K562 (cell line): ENCODE measurements at regions not wholly inside any gene's neighbourhood (a gene's known extent, or its start where the extent isn't known, plus 50 kb on each side); places are given as distances from the start of the nearest gene placed in this dataset.

Experiments used
- ATAC-seq: fragments of 200-7000 bp; cut with Tn5 transposase; 3 replicates; pipeline ENCODE4 v1.9.1; 2020; ENCODE audit warnings: moderate library complexity
- BruUV-seq: library from RNA; stranded (reverse); fragments of 400-500 nt; replicated peaks from 2 replicates; lab custom pipeline; 2021; lab: Mats Ljungman, UMichigan
- CTCF ChIA-PET: fragments of 300-600 bp; formaldehyde crosslinking; extraction: SDS; loops from one replicate; lab custom pipeline; 2021; ENCODE audit warnings: low intra/inter-chr PET ratio; lab: Yijun Ruan, JAX
- POLR2A ChIA-PET: fragments of 300-600, 350-650 bp; sonication (Branson Sonifier 250); formaldehyde crosslinking; extraction: SDS; loops from one replicate; lab custom pipeline; 2021; ENCODE audit warnings: antibody characterized with exemption, inconsistent platforms; lab: Yijun Ruan, JAX
- DNase-seq, 4 experiments: peaks; one replicate each; pipeline versions ENCODE4 v3.0.0 to v3.0.0-alpha.2; 2011 to 2018; ENCODE audit warnings: low spot score in 3 of 4, mixed read lengths in 3 of 4; ENCODE audit errors: extremely low read depth in 1 of 4
- FAIRE-seq: peaks from 2 replicates; lab custom pipeline; 2011; peaks lifted over from hg19 to GRCh38; lab: Jason Lieb, UNC
- H2AFZ ChIP-seq: 2 replicates; pipeline ENCODE4 v1.6.0; 2011; ENCODE audit warnings: low read depth, low read length, control low read depth, inconsistent platforms
- H3K27ac ChIP-seq: fragments of 200-600 bp; 3 replicates; pipeline ENCODE4 v1.8.0; 2011; ENCODE audit warnings: low read depth, mild to moderate bottlenecking, control low read depth, inconsistent platforms, low read length, moderate library complexity, mixed read lengths; ENCODE audit errors: extremely low read depth
- H3K27me3 ChIP-seq, 2 experiments: fragments of 300-600 bp in 1 of 2; 2 replicates in 1 of 2; 3 replicates in 1 of 2; pipeline versions ENCODE4 v1.6.0 to v1.8.0; 2011; ENCODE audit warnings: inconsistent platforms in 2 of 2, low read length in 2 of 2, mild to moderate bottlenecking in 1 of 2, mixed read lengths in 1 of 2, moderate library complexity in 1 of 2; ENCODE audit not compliant: control insufficient read depth in 2 of 2, insufficient read depth in 2 of 2
- H3K36me3 ChIP-seq: fragments of 300-600 bp; 3 replicates; pipeline ENCODE4 v1.8.0; 2011; ENCODE audit warnings: mild to moderate bottlenecking, low read length, inconsistent platforms; ENCODE audit not compliant: control insufficient read depth, insufficient read depth
- H3K4me1 ChIP-seq, 2 experiments: fragments of 200-600 bp in 1 of 2; replicated peaks in 1 of 2; 2 replicates in 1 of 2; 3 replicates in 1 of 2; pipeline versions ENCODE4 v1.5.1 to v1.8.0; 2011; ENCODE audit warnings: inconsistent platforms in 2 of 2, low read length in 2 of 2, mild to moderate bottlenecking in 1 of 2, mixed read lengths in 1 of 2, moderate library complexity in 1 of 2; ENCODE audit not compliant: control insufficient read depth in 2 of 2, insufficient read depth in 2 of 2
- H3K4me2 ChIP-seq: 2 replicates; pipeline ENCODE4 v1.6.1; 2011; ENCODE audit warnings: low read length, control low read depth, inconsistent platforms, mixed read lengths; ENCODE audit not compliant: insufficient read depth
- H3K4me3 ChIP-seq: fragments of 200-600 bp; sonication (generic), shearing (Covaris generic); 2 replicates; pipeline ENCODE4 v1.5.1; 2016; ENCODE audit warnings: control low read depth, inconsistent platforms
- H3K79me2 ChIP-seq: fragments of 200-600 bp; 3 replicates; pipeline ENCODE4 v1.8.0; 2011; ENCODE audit warnings: low read length, inconsistent platforms; ENCODE audit not compliant: control insufficient read depth, insufficient read depth
- H3K9ac ChIP-seq, 2 experiments: 2 replicates each; pipeline versions ENCODE4 v1.6.0 to v1.6.1; 2011; ENCODE audit warnings: low read depth in 2 of 2, low read length in 2 of 2, control low read depth in 1 of 2, inconsistent platforms in 1 of 2, mild to moderate bottlenecking in 1 of 2, mixed read lengths in 1 of 2; ENCODE audit not compliant: insufficient read depth in 1 of 2
- H3K9me1 ChIP-seq: one replicate; pipeline ENCODE4 v1.6.0; 2011; ENCODE audit warnings: inconsistent platforms, mild to moderate bottlenecking, low read length, moderate library complexity; ENCODE audit not compliant: control insufficient read depth, insufficient read depth
- H3K9me3 ChIP-seq: replicated peaks from 2 replicates; pipeline ENCODE4 v1.5.1; 2011; ENCODE audit warnings: low read depth, low read length, inconsistent platforms; ENCODE audit not compliant: control insufficient read depth, insufficient read depth
- H4K20me1 ChIP-seq: replicated peaks from 2 replicates; pipeline ENCODE4 v1.6.1; 2011; ENCODE audit warnings: low read length, inconsistent platforms, mixed read lengths; ENCODE audit not compliant: control insufficient read depth, insufficient read depth
- NR2F6 ChIP-seq: fragments of 450-650 bp; formaldehyde crosslinking; IDR thresholded peaks from 2 replicates; pipeline ENCODE4 v1.4.0; 2020; ENCODE audit warnings: mild to moderate bottlenecking
- RBM17 ChIP-seq: fragments of 200-400 bp; formaldehyde crosslinking; IDR thresholded peaks from 2 replicates; pipeline ENCODE4 v1.6.1; 2017; ENCODE audit warnings: low read depth, mild to moderate bottlenecking, low read length, borderline replicate concordance
- SREBF2 ChIP-seq: sonication (generic); formaldehyde crosslinking; IDR thresholded peaks from 2 replicates; pipeline ENCODE4 v1.4.0; 2020; ENCODE audit warnings: mild to moderate bottlenecking, missing genetic modification reagents
- THAP7 ChIP-seq: fragments of 250-450 bp; sonication (Bioruptor Pico); IDR thresholded peaks from 2 replicates; pipeline ENCODE4 v1.5.0; 2021
- USF1 ChIP-seq: sonication (generic); formaldehyde crosslinking; IDR thresholded peaks from 2 replicates; pipeline ENCODE4 v1.9.0; 2022; ENCODE audit warnings: mild to moderate bottlenecking, missing genetic modification reagents
- WGBS: fragments of 100-300 bp; shearing (Covaris generic); methylation state at CpG from one replicate; pipeline ENCODE4 v1.1.6; 2016; ENCODE audit warnings: low coverage, mixed read lengths; ENCODE audit not compliant: insufficient coverage; ENCODE audit errors: missing lambda C conversion rate; 5-methylcytosine and 5-hydroxymethylcytosine counted together
- in situ Hi-C: fragments of 300-500 bp; cut with MboI; formaldehyde crosslinking; loops from 4 replicates; pipeline ENCODE4 v1.15.0; 2018; ENCODE audit warnings: inconsistent platforms, mixed read lengths
- intact Hi-C: fragments of 100-400 bp; cut with micrococcal nuclease; formaldehyde crosslinking; loops from 2 replicates; pipeline ENCODE4 v1.14.2; 2022
- TF ChIP-seq, protein P1 (sequence below): fragments of 450-650 bp; IDR thresholded peaks from 2 replicates; pipeline ENCODE4 v1.6.1; 2017; ENCODE audit warnings: antibody characterized with exemption, mild to moderate bottlenecking

- no peaks in the 10 kb centered on the region for H3K27me3 ChIP-seq
- ChIA-PET POLR2A (no interaction called here), CTCF (no interaction called here)
- H2AFZ ChIP-seq, result no peak overlapping the region
- no peaks in the 10 kb centered on the region for H3K4me1 ChIP-seq
- H3K4me3 ChIP-seq, result no peak overlapping the region
- intact Hi-C loops, result no loop called here
- H3K9ac ChIP-seq, result no peak overlapping the region
- no peaks in the 10 kb centered on the region for H4K20me1 ChIP-seq
- H3K36me3 ChIP-seq, result no peaks in the 10 kb centered on the region
- H3K4me2 ChIP-seq, result no peak overlapping the region
- ATAC-seq, result no peak
- H3K27ac ChIP-seq, result no peak overlapping the region
- 13% methylated on average over 1 of the region's 1 CpG for WGBS
- peaks cover 2% of the 10 kb centered on the region for H3K9me3 ChIP-seq
- no TSS peak for BruUV-seq
- TF ChIP-seq THAP7 (CRISPR knock-in tag), result no peak
- no peaks in the 10 kb centered on the region for H3K9me1 ChIP-seq
- DNase-seq, result no peak
- no peak for FAIRE-seq
- H3K79me2 ChIP-seq, result no peaks in the 10 kb centered on the region
- in situ Hi-C loops, result no loop called here
These were observed 332.6 kb downstream of the SOX11 start for GRCh38 chr2:6024784-6025183.

- ChIA-PET POLR2A (no interaction called here), CTCF (no interaction called here)
- no peak overlapping the region for H3K9ac ChIP-seq
- no peaks in the 10 kb centered on the region for H3K4me1 ChIP-seq
- no peaks in the 10 kb centered on the region for H3K27me3 ChIP-seq
- peaks cover 2% of the 10 kb centered on the region for H3K9me3 ChIP-seq
- FAIRE-seq, result no peak
- BruUV-seq, result no TSS peak
- ATAC-seq, result no peak
- H3K4me3 ChIP-seq, result no peak overlapping the region
- H3K36me3 ChIP-seq, result no peaks in the 10 kb centered on the region
- no peak overlapping the region for H2AFZ ChIP-seq
- no peaks in the 10 kb centered on the region for H3K9me1 ChIP-seq
- 2% methylated on average over 6 of the region's 6 CpGs for WGBS
- no peak for TF ChIP-seq SREBF2 (CRISPR knock-in tag)
- no peak for TF ChIP-seq NR2F6 (CRISPR knock-in tag)
- TF ChIP-seq USF1 (CRISPR knock-in tag), result no peak
- no peak for TF ChIP-seq RBM17
- TF ChIP-seq, protein P1, sequence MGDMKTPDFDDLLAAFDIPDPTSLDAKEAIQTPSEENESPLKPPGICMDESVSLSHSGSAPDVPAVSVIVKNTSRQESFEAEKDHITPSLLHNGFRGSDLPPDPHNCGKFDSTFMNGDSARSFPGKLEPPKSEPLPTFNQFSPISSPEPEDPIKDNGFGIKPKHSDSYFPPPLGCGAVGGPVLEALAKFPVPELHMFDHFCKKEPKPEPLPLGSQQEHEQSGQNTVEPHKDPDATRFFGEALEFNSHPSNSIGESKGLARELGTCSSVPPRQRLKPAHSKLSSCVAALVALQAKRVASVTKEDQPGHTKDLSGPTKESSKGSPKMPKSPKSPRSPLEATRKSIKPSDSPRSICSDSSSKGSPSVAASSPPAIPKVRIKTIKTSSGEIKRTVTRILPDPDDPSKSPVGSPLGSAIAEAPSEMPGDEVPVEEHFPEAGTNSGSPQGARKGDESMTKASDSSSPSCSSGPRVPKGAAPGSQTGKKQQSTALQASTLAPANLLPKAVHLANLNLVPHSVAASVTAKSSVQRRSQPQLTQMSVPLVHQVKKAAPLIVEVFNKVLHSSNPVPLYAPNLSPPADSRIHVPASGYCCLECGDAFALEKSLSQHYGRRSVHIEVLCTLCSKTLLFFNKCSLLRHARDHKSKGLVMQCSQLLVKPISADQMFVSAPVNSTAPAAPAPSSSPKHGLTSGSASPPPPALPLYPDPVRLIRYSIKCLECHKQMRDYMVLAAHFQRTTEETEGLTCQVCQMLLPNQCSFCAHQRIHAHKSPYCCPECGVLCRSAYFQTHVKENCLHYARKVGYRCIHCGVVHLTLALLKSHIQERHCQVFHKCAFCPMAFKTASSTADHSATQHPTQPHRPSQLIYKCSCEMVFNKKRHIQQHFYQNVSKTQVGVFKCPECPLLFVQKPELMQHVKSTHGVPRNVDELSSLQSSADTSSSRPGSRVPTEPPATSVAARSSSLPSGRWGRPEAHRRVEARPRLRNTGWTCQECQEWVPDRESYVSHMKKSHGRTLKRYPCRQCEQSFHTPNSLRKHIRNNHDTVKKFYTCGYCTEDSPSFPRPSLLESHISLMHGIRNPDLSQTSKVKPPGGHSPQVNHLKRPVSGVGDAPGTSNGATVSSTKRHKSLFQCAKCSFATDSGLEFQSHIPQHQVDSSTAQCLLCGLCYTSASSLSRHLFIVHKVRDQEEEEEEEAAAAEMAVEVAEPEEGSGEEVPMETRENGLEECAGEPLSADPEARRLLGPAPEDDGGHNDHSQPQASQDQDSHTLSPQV, result no peak
- H3K27ac ChIP-seq, result no peak overlapping the region
- intact Hi-C loops (no loop called here), in situ Hi-C loops (no loop called here)
- H4K20me1 ChIP-seq, result no peaks in the 10 kb centered on the region
- no peaks in the 10 kb centered on the region for H3K79me2 ChIP-seq
- no peak overlapping the region for H3K4me2 ChIP-seq
- no peak for DNase-seq
These were observed 333.2 kb downstream of the SOX11 start for GRCh38 chr2:6025391-6025790.
